Activated T-helper 17 cell treated with anti-CD3 and anti-CD28 coated beads, Interleukin-2, amount 50 U/mL, for 72 hours (primary cell): ENCODE measurements at regions not wholly inside any gene's neighbourhood (a gene's known extent, or its start where the extent isn't known, plus 50 kb on each side); places are given as distances from the start of the nearest gene placed in this dataset.

ENCODE experiments used
- ATAC-seq: fragments of 150-1000 bp; cut with Tn5 transposase; replicated peaks from 2 replicates; pipeline ENCODE4 v1.10.0; 2021; ENCODE audit warnings: mild to moderate bottlenecking, moderate library complexity
- H3K27ac Mint-ChIP-seq: one replicate; pipeline ENCODE4 v1.8.0; 2022; ENCODE audit warnings: mixed read lengths
- H3K27me3 Mint-ChIP-seq: one replicate; pipeline ENCODE4 v1.8.0; 2022; ENCODE audit warnings: mixed read lengths
- H3K36me3 Mint-ChIP-seq: one replicate; pipeline ENCODE4 v1.8.0; 2022; ENCODE audit warnings: low read depth, mild to moderate bottlenecking, mixed read lengths
- H3K4me1 Mint-ChIP-seq: one replicate; pipeline ENCODE4 v1.8.0; 2022; ENCODE audit warnings: mixed read lengths
- H3K4me3 Mint-ChIP-seq: one replicate; pipeline ENCODE4 v1.8.0; 2022; ENCODE audit warnings: mild to moderate bottlenecking, mixed read lengths
- H3K9me3 Mint-ChIP-seq: one replicate; pipeline ENCODE4 v1.8.0; 2022; ENCODE audit warnings: mixed read lengths

- Mint-ChIP-seq H3K4me1 (no peaks in the 10 kb centered on the region), H3K27me3 (peaks cover 17% of the 10 kb centered on the region), H3K4me3 (no peak overlapping the region), H3K9me3 (no peaks in the 10 kb centered on the region), H3K27ac (no peak overlapping the region), H3K36me3 (no peaks in the 10 kb centered on the region)
- no peak for ATAC-seq
Observed at GRCh38 chr5:74332682-74333081, 307.8 kb downstream of the ENC1 start.

DNA sequence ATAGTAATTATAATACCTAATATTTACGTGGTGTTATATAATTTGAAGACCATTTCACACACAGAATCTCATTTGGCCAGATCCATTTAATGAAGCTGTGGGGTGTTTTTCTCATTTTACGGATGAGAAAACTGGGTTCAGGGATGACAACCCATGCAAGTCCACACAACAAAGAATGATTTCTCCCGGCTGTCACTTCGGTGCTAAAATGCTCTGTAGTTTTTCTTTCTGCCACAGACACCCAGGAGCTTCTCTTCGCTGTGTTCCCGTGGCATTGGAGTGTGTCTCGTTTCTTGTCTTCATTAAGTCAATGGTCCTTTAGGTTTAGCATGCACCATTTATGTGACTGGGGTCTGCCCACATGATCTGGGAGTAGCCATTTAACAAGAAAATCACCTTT, 308.5 kb downstream of the ENC1 start:
- no peak for ATAC-seq
- Mint-ChIP-seq H3K9me3 (no peaks in the 10 kb centered on the region), H3K36me3 (no peaks in the 10 kb centered on the region), H3K27ac (no peak overlapping the region), H3K27me3 (peaks cover 13% of the 10 kb centered on the region), H3K4me1 (peaks cover 4% of the 10 kb centered on the region), H3K4me3 (no peak overlapping the region)

DNA sequence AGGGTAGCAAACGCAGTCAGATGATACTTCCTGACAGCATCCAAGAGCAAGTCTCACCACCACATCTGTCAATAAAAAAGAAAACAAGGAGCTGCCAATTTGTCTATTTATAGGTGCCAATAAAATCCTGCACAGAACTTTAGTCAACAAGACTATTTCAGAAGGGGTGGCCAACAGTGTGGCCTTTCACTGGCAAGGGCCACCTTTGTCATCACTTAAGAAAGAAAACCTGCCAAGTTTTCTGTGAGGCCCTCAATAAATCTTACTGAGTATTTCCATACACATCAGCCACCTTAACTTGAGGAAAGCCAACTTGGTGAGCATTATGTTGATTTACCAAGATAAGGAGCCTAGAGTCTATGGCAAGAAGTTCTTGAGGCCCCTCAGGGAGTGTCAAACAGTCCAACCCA, 312.3 kb downstream of the ENC1 start:
- ATAC-seq: no peak
- peaks cover 8% of the 10 kb centered on the region for H3K4me1 Mint-ChIP-seq
- peaks cover 7% of the 10 kb centered on the region for H3K27me3 Mint-ChIP-seq
- no peak overlapping the region for H3K4me3 Mint-ChIP-seq
- H3K36me3 Mint-ChIP-seq: no peaks in the 10 kb centered on the region
- H3K27ac Mint-ChIP-seq: no peak overlapping the region
- H3K9me3 Mint-ChIP-seq: no peaks in the 10 kb centered on the region

DNA sequence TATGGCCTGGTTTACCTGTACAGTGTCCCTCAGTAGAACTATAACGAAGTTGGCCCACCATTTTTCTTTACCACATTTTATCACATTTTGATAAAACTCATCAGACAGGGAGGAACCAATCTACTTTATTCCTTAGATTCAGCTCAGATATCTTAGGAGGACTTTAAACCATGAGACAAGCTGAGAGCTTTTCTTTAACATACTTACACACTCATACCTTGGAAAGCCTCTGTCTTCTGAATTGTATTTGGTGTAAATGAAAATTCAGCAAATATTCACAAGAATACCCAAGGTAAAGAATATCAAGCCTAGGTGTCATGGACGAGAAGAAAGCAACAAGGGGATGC, 313.2 kb downstream of the ENC1 start:
- Mint-ChIP-seq H3K9me3 (no peaks in the 10 kb centered on the region), H3K4me1 (peaks cover 8% of the 10 kb centered on the region), H3K27ac (peak overlapping the region; percentile 57), H3K4me3 (peak overlapping the region; percentile 9), H3K36me3 (no peaks in the 10 kb centered on the region), H3K27me3 (peaks cover 8% of the 10 kb centered on the region)
- ATAC-seq: no peak

DNA sequence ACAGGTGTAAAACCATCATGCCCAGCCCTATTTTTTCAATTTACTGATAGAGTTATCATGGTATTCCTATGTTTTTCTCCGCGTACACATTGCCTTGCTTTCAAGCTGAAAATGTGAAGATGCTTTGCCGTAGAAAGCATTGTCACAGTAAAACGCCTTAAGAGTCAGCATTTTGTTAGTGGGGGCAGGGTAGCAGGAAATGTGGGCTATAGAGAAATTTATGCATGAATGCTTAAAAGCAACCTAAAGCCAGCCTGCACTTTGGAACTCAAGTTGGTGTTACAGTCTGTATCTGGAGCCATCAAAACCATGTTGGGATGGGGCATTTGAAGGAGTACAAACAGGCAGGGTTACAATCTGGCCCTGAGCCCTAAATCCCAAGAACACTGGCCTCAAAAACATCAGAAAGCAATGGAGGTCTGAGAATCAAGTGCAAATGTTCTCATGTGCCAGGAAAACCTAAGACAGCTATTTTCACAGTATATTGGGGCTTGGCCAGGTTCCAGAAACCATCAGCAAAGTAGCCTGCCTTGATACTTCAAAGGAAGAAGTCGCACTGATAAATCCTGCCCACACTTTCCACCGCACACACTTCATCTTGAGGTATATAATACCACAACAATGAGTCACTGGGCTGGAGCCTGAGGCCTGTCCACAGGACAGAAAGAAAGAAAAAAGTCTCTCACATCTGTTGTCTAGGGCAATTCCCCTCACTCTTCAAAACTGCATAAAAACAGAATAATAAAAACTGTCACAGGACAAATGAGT, 313.8 kb downstream of the ENC1 start:
- H3K4me1 Mint-ChIP-seq: peaks cover 8% of the 10 kb centered on the region
- peak overlapping the region; percentile 57 for H3K27ac Mint-ChIP-seq
- no peaks in the 10 kb centered on the region for H3K9me3 Mint-ChIP-seq
- ATAC-seq: peak; percentile 96
- H3K27me3 Mint-ChIP-seq: peaks cover 12% of the 10 kb centered on the region
- no peaks in the 10 kb centered on the region for H3K36me3 Mint-ChIP-seq
- peak overlapping the region; percentile 9 for H3K4me3 Mint-ChIP-seq

- Mint-ChIP-seq H3K27me3 (peaks cover 12% of the 10 kb centered on the region), H3K4me3 (no peak overlapping the region), H3K27ac (no peak overlapping the region), H3K4me1 (peaks cover 8% of the 10 kb centered on the region), H3K9me3 (no peaks in the 10 kb centered on the region), H3K36me3 (no peaks in the 10 kb centered on the region)
- ATAC-seq: no peak
Observed at GRCh38 chr5:74325866-74326265, 314.7 kb downstream of the ENC1 start.

DNA sequence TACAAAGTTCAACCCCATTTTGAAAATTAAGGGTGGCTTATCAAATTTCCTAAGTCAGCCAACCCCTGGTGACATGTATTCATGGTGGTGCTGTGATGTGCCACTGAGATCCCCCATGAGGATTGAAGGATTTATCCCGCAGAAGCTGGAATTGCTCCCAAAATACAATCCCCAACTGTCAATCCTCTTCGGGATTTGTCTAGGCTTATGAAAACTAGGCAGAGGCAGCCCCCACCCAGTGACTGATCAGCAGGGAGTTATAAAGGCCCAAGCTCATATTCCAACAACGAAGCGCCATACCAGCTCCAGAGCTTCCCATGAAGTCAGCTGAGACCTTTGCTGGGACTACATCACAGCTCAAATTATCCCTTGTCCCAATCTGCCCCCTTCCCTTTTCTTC, 316.0 kb downstream of the ENC1 start:
- peaks cover 15% of the 10 kb centered on the region for H3K27me3 Mint-ChIP-seq

DNA sequence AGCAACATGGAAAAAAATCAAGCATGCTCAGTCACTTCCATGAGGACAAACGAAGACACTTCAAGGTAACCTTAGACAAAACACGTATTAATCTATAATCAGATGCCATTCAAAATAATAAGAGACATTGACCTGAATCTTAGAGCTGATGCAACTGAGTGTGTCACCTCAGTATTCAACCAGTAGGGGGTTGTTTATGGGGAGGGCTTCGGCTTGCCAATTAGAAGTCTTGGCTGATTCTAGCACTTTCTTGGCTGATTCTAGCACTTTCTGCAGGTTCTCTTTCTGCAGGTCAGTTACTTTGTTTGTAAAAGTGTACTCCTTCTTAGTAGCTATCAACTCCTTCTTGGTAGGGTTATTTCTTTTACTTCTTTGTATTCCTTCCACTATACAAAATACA, 317.6 kb downstream of the ENC1 start:
- Mint-ChIP-seq H3K4me1 (peaks cover 18% of the 10 kb centered on the region), H3K36me3 (no peaks in the 10 kb centered on the region), H3K9me3 (no peaks in the 10 kb centered on the region), H3K27me3 (peaks cover 15% of the 10 kb centered on the region), H3K4me3 (no peak overlapping the region), H3K27ac (no peak overlapping the region)
- no peak for ATAC-seq

More for the DNA sequence above, 316.0 kb downstream of the ENC1 start:
- no peak overlapping the region for H3K27ac Mint-ChIP-seq
- H3K9me3 Mint-ChIP-seq: no peaks in the 10 kb centered on the region
- peaks cover 12% of the 10 kb centered on the region for H3K4me1 Mint-ChIP-seq
- no peaks in the 10 kb centered on the region for H3K36me3 Mint-ChIP-seq
- H3K4me3 Mint-ChIP-seq: no peak overlapping the region
- no peak for ATAC-seq

- no peaks in the 10 kb centered on the region for H3K9me3 Mint-ChIP-seq
- no peak overlapping the region for H3K4me3 Mint-ChIP-seq
- ATAC-seq: no peak
- H3K27me3 Mint-ChIP-seq: peaks cover 15% of the 10 kb centered on the region
- no peaks in the 10 kb centered on the region for H3K36me3 Mint-ChIP-seq
- no peak overlapping the region for H3K27ac Mint-ChIP-seq
- H3K4me1 Mint-ChIP-seq: peaks cover 16% of the 10 kb centered on the region
Observed at GRCh38 chr5:74322191-74322590, 318.3 kb downstream of the ENC1 start.

- H3K27ac Mint-ChIP-seq: no peak overlapping the region
- ATAC-seq: no peak
- H3K36me3 Mint-ChIP-seq: no peaks in the 10 kb centered on the region
- no peak overlapping the region for H3K4me3 Mint-ChIP-seq
- peaks cover 10% of the 10 kb centered on the region for H3K4me1 Mint-ChIP-seq
- H3K9me3 Mint-ChIP-seq: no peaks in the 10 kb centered on the region
- peaks cover 15% of the 10 kb centered on the region for H3K27me3 Mint-ChIP-seq
Observed at GRCh38 chr5:74321326-74321725, 319.2 kb downstream of the ENC1 start.

GRCh38 chr5:74320526-74320925, 320.0 kb downstream of the ENC1 start:
- no peak for ATAC-seq
- H3K4me3 Mint-ChIP-seq: no peak overlapping the region
- peaks cover 15% of the 10 kb centered on the region for H3K27me3 Mint-ChIP-seq
- no peaks in the 10 kb centered on the region for H3K9me3 Mint-ChIP-seq
- H3K27ac Mint-ChIP-seq: no peak overlapping the region
- no peaks in the 10 kb centered on the region for H3K36me3 Mint-ChIP-seq
- peaks cover 10% of the 10 kb centered on the region for H3K4me1 Mint-ChIP-seq

DNA sequence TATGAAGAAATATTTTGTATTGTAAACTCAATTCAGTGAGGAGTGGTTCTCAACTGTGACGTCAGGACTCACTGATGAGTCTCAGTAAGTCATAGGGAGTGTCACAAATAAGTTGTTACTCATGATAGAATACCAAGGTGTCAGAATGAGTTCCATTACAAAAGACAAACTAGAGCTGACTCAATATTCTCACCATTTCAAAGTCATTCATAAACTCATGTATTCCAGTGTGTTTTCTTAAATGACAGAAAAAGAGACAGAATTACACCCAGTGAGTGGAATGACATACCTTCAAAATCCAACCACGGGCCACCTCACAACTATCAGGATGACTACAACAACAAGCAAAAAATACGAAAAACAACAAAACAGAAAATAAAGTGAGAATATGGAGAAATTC, 321.5 kb downstream of the ENC1 start:
- H3K9me3 Mint-ChIP-seq: no peaks in the 10 kb centered on the region
- no peak overlapping the region for H3K4me3 Mint-ChIP-seq
- peaks cover 11% of the 10 kb centered on the region for H3K27me3 Mint-ChIP-seq
- peak overlapping the region; percentile 18 for H3K27ac Mint-ChIP-seq
- H3K36me3 Mint-ChIP-seq: no peaks in the 10 kb centered on the region
- ATAC-seq: peak; percentile 68
- H3K4me1 Mint-ChIP-seq: peaks cover 10% of the 10 kb centered on the region

DNA sequence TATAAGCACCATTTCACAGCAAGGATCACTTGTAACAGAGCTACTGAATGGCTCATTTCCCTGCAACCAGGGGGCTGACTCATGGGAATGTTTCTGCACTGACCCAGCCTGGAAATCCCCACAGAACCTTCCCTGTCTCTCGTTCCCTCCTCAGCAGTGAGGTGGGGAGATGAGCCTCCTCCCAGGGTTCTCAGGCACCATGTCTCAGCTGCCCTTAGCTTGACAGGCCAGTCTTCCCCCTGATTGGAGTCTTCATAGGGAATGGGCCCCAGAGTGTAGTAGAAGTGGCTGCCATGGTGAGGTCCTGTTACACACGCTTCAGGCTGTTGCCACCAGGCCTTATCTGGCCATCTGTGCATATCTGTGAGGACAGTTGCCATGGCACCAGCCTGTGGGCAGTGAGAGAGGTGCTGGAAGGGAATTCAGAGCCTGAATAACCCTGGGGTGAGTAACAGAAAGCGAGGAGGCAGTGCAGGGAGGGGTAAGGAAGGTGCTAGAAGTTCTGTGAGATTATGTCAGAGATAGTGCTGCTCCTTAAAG, 324.4 kb downstream of the ENC1 start:
- Mint-ChIP-seq H3K4me3 (no peak overlapping the region), H3K4me1 (peaks cover 10% of the 10 kb centered on the region), H3K27me3 (peaks cover 16% of the 10 kb centered on the region), H3K9me3 (no peaks in the 10 kb centered on the region), H3K27ac (peak overlapping the region; percentile 23), H3K36me3 (no peaks in the 10 kb centered on the region)
- peak; percentile 77 for ATAC-seq

DNA sequence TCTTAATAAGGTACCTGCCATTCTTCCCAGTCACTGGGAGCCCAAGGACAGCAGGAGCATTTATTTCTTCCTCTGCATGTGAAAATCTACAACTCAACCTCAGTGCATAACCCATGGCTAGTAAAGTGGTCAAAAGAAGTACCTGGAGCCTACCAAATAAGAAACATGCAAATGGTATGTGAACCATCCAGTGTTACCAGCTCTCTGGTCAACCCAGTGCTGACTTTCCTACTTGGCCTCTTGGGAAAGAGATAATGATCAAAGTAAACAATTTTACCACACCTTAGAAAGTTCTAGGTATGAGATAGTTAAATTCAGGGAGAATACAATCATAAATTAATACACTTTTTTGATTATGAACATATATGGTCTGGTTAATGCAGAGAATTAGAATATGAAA, 325.6 kb downstream of the ENC1 start:
- Mint-ChIP-seq H3K9me3 (no peaks in the 10 kb centered on the region), H3K27me3 (peaks cover 13% of the 10 kb centered on the region), H3K4me1 (peaks cover 6% of the 10 kb centered on the region), H3K27ac (no peak overlapping the region), H3K4me3 (no peak overlapping the region), H3K36me3 (no peaks in the 10 kb centered on the region)
- no peak for ATAC-seq

DNA sequence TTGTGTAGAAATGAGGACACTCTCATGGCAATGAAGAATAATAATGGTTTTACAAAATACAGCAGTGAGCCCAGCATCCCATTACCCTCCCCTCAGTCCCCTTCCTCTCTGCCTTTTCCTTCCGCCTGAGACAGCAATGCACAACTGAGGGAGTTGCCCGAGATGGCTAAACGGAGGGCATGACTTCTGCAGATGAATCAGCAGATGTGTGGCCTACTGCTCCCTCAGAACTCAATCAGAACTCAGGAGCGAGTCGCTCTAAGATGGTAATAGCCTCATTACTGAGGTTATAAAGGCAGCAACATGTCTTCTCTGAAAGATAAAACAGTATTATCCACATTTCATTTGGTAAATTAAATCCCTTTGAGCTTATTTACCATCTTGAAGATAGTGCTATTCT, 326.6 kb downstream of the ENC1 start:
- Mint-ChIP-seq H3K36me3 (no peaks in the 10 kb centered on the region), H3K4me1 (peaks cover 2% of the 10 kb centered on the region), H3K9me3 (no peaks in the 10 kb centered on the region), H3K27ac (no peak overlapping the region), H3K4me3 (no peak overlapping the region), H3K27me3 (peaks cover 17% of the 10 kb centered on the region)
- ATAC-seq: no peak
